ENCODE measurements at regions not wholly inside any gene's neighbourhood (a gene's known extent, or its start where the extent isn't known, plus 50 kb on each side); places are given as distances from the start of the nearest gene placed in this dataset.

- H3K9ac ChIP-seq (ENCODE audit: insufficient read depth, low read length, poor library complexity, severe bottlenecking): no peak overlapping the region
- Mint-ChIP-seq H3K4me1 (no peaks in the 10 kb centered on the region), H3K4me3 (no peak overlapping the region), H3K36me3 (no peaks in the 10 kb centered on the region), H3K27ac (no peak overlapping the region), H3K9me3 (peaks cover 6 to 23% (median 16%) of the 10 kb centered on the region in 7 donors), H3K27me3 (ENCODE audit: low read depth in 3 of 3) (peaks cover 0 to 2% (median 0%) of the 10 kb centered on the region in 3 donors)
- no peaks in the 10 kb centered on the region for H3K4me1 ChIP-seq (ENCODE audit: control insufficient read depth in 1 of 2, insufficient read depth in 2 of 2, low read length in 2 of 2)
- H3K79me2 ChIP-seq (ENCODE audit: insufficient read depth, low read length): no peaks in the 10 kb centered on the region
- H3K4me2 ChIP-seq (replicated peaks; ENCODE audit: extremely low read depth, low read length, poor library complexity, severe bottlenecking): no peak overlapping the region
- no peaks in the 10 kb centered on the region for H3K36me3 ChIP-seq (replicated peaks in 1 of 2; ENCODE audit: control insufficient read depth in 1 of 2, insufficient read depth in 2 of 2, low read length in 2 of 2)
- TF ChIP-seq CTCF (IDR thresholded peaks at IDR 0.05): no peak
- no peaks in the 10 kb centered on the region for H4K20me1 ChIP-seq (ENCODE audit: insufficient read depth, low read length)
- no peak overlapping the region for H3K4me3 ChIP-seq (replicated peaks in 1 of 3; ENCODE audit: low read depth in 2 of 3, low read length in 3 of 3)
- H2AFZ ChIP-seq (ENCODE audit: insufficient read depth, low read depth, low read length, poor library complexity, severe bottlenecking): no peak overlapping the region
- WGBS (ENCODE audit: insufficient coverage): 100% methylated on average over 1 of the region's 2 CpGs
- no peaks in the 10 kb centered on the region for H3K27me3 ChIP-seq (ENCODE audit: control insufficient read depth in 2 of 2, insufficient read depth in 2 of 2, low read length in 2 of 2)
- intact Hi-C loops (cut with micrococcal nuclease): no loop called here
- H3K27ac ChIP-seq (ENCODE audit: low read depth in 1 of 2, low read length in 2 of 2): no peak overlapping the region
- DNase-seq: no peak
- H3K9me3 ChIP-seq (replicated peaks in 1 of 2; ENCODE audit: control insufficient read depth in 1 of 2, insufficient read depth in 1 of 2, low read length in 2 of 2): peaks cover 0 to 4% of the 10 kb centered on the region in 2 donors
These were observed 413.1 kb upstream of the PKDCC start for GRCh38 chr2:41634686-41635085.

- Histone ChIP-seq H3K4me2 (replicated peaks; ENCODE audit: extremely low read depth, low read length, poor library complexity, severe bottlenecking) (no peak overlapping the region), H4K20me1 (ENCODE audit: insufficient read depth, low read length) (no peaks in the 10 kb centered on the region), H3K9me3 (replicated peaks in 1 of 2; ENCODE audit: control insufficient read depth in 1 of 2, insufficient read depth in 1 of 2, low read length in 2 of 2) (no peaks in the 10 kb centered on the region), H3K27ac (ENCODE audit: low read depth in 1 of 2, low read length in 2 of 2) (no peak overlapping the region), H3K27me3 (ENCODE audit: control insufficient read depth in 2 of 2, insufficient read depth in 2 of 2, low read length in 2 of 2) (no peaks in the 10 kb centered on the region), H3K36me3 (replicated peaks in 1 of 2; ENCODE audit: control insufficient read depth in 1 of 2, insufficient read depth in 2 of 2, low read length in 2 of 2) (no peaks in the 10 kb centered on the region), H2AFZ (ENCODE audit: insufficient read depth, low read depth, low read length, poor library complexity, severe bottlenecking) (no peak overlapping the region), H3K79me2 (ENCODE audit: insufficient read depth, low read length) (no peaks in the 10 kb centered on the region), H3K9ac (ENCODE audit: insufficient read depth, low read length, poor library complexity, severe bottlenecking) (no peak overlapping the region), H3K4me1 (ENCODE audit: control insufficient read depth in 1 of 2, insufficient read depth in 2 of 2, low read length in 2 of 2) (no peaks in the 10 kb centered on the region), H3K4me3 (replicated peaks in 1 of 3; ENCODE audit: low read depth in 2 of 3, low read length in 3 of 3) (no peak overlapping the region)
- Mint-ChIP-seq H3K27me3 (ENCODE audit: low read depth in 3 of 3) (no peaks in the 10 kb centered on the region), H3K4me1 (peaks cover 1% of the 10 kb centered on the region), H3K4me3 (no peak overlapping the region), H3K27ac (no peak overlapping the region), H3K9me3 (peaks cover 0 to 5% (median 2%) of the 10 kb centered on the region in 7 donors), H3K36me3 (no peaks in the 10 kb centered on the region)
- no peak for TF ChIP-seq CTCF (IDR thresholded peaks at IDR 0.05)
- DNase-seq: no peak
- intact Hi-C loops (cut with micrococcal nuclease): no loop called here
- no CpG with 5 or more reads among the region's 2 CpGs for WGBS (ENCODE audit: insufficient coverage)
These were observed 402.9 kb upstream of the PKDCC start for GRCh38 chr2:41644936-41645335.
